ENCODE measurements at regions not wholly inside any gene's neighbourhood (a gene's known extent, or its start where the extent isn't known, plus 50 kb on each side); places are given as distances from the start of the nearest gene placed in this dataset.

- no peak for DNase-seq (ENCODE audit: low spot score)
These were observed 751.4 kb upstream of the HS6ST1 start for GRCh38 chr2:129069875-129070594.

- no peak for DNase-seq (ENCODE audit: low spot score)
These were observed 752.0 kb upstream of the HS6ST1 start for GRCh38 chr2:129070663-129071062.

GRCh38 chr2:129071531-129071930 lies 752.9 kb upstream of the HS6ST1 start:
- DNase-seq (ENCODE audit: low spot score): no peak

- DNase-seq (ENCODE audit: low spot score): no peak
These were observed 755.7 kb upstream of the HS6ST1 start for GRCh38 chr2:129074298-129074920.

GRCh38 chr2:129078548-129078947 lies 759.9 kb upstream of the HS6ST1 start:
- DNase-seq (ENCODE audit: low spot score): no peak

- no peak for DNase-seq (ENCODE audit: low spot score)
These were observed 762.2 kb upstream of the HS6ST1 start for GRCh38 chr2:129080715-129081476.

- DNase-seq (ENCODE audit: low spot score): no peak
These were observed 766.7 kb upstream of the HS6ST1 start for GRCh38 chr2:129085386-129085785.

- DNase-seq (ENCODE audit: low spot score): no peak
These were observed 768.6 kb upstream of the HS6ST1 start for GRCh38 chr2:129087133-129087813.

GRCh38 chr2:129091620-129092019 lies 773.0 kb upstream of the HS6ST1 start:
- no peak for DNase-seq (ENCODE audit: low spot score)

- DNase-seq (ENCODE audit: low spot score): peak; percentile 4
These were observed 774.3 kb upstream of the HS6ST1 start for GRCh38 chr2:129092956-129093355.

- no peak for DNase-seq (ENCODE audit: low spot score)
These were observed 782.5 kb upstream of the HS6ST1 start for GRCh38 chr2:129101186-129101585.

- no peak for DNase-seq (ENCODE audit: low spot score)
These were observed 785.5 kb upstream of the HS6ST1 start for GRCh38 chr2:129103936-129104878.

GRCh38 chr2:129112181-129112580 lies 793.5 kb upstream of the HS6ST1 start:
- DNase-seq (ENCODE audit: low spot score): no peak

GRCh38 chr2:129113776-129114175 lies 795.1 kb upstream of the HS6ST1 start:
- DNase-seq (ENCODE audit: low spot score): no peak

- no peak for DNase-seq (ENCODE audit: low spot score)
These were observed 798.8 kb upstream of the HS6ST1 start for GRCh38 chr2:129117434-129117833.

GRCh38 chr2:129118296-129118695 lies 799.6 kb upstream of the HS6ST1 start:
- no peak for DNase-seq (ENCODE audit: low spot score)

- no peak for DNase-seq (ENCODE audit: low spot score)
These were observed 810.4 kb upstream of the HS6ST1 start for GRCh38 chr2:129129087-129129486.

- no peak for DNase-seq (ENCODE audit: low spot score)
These were observed 815.3 kb upstream of the HS6ST1 start for GRCh38 chr2:129133692-129134641.

GRCh38 chr2:129135017-129135416 lies 816.3 kb upstream of the HS6ST1 start:
- DNase-seq (ENCODE audit: low spot score): no peak

GRCh38 chr2:129139380-129139779 lies 820.7 kb upstream of the HS6ST1 start:
- DNase-seq (ENCODE audit: low spot score): no peak
